Skeletal muscle tissue (tissue), 3 donors: ENCODE measurements at regions not wholly inside any gene's neighbourhood (a gene's known extent, or its start where the extent isn't known, plus 50 kb on each side); places are given as distances from the start of the nearest gene placed in this dataset.
"Not testable (repeated sequence)": the region's sequence is repeated elsewhere in the genome, so short reads cannot be mapped to it uniquely, and the experiment has no call there.

Experiments
- H3K27ac ChIP-seq: one replicate; pipeline ENCODE4 v1.7.0; 2013; ENCODE audit warnings: mild to moderate bottlenecking, low read depth, low read length, inconsistent platforms
- H3K27me3 ChIP-seq, 3 donors: one replicate each; pipeline ENCODE4 v1.7.0; 2013; ENCODE audit warnings: low read length in 3 of 3; ENCODE audit not compliant: control insufficient read depth in 3 of 3, insufficient read depth in 3 of 3
- H3K36me3 ChIP-seq, 3 donors: one replicate each; pipeline ENCODE4 v1.7.0; 2013; ENCODE audit warnings: low read length in 3 of 3; ENCODE audit not compliant: control insufficient read depth in 3 of 3, insufficient read depth in 3 of 3
- H3K4me1 ChIP-seq, 3 donors: one replicate each; pipeline ENCODE4 v1.7.0; 2013; ENCODE audit warnings: low read length in 3 of 3, mild to moderate bottlenecking in 3 of 3; ENCODE audit not compliant: control insufficient read depth in 3 of 3, insufficient read depth in 3 of 3
- H3K4me3 ChIP-seq, 3 donors: one replicate each; pipeline ENCODE4 v1.7.0; 2013; ENCODE audit warnings: low read length in 3 of 3
- H3K9ac ChIP-seq, 3 donors: one replicate each; pipeline ENCODE4 v1.7.0; 2013; ENCODE audit warnings: low read length in 3 of 3, mild to moderate bottlenecking in 3 of 3, moderate library complexity in 2 of 3, low read depth in 1 of 3
- H3K9me3 ChIP-seq, 3 donors: one replicate each; pipeline ENCODE4 v1.7.0; 2013; ENCODE audit warnings: low read length in 3 of 3; ENCODE audit not compliant: control insufficient read depth in 3 of 3
- donor health status: Osteomylitis.

- H3K36me3 ChIP-seq: no peaks in the 10 kb centered on the region
- H3K27ac ChIP-seq: no peak overlapping the region
- H3K27me3 ChIP-seq: no peaks in the 10 kb centered on the region
- peaks cover 0 to 2% (median 0%) of the 10 kb centered on the region in 3 donors for H3K9me3 ChIP-seq
- no peak overlapping the region for H3K4me3 ChIP-seq
- H3K9ac ChIP-seq: no peak overlapping the region
- no peaks in the 10 kb centered on the region for H3K4me1 ChIP-seq
These were observed 574.6 kb downstream of the VGLL3 start for GRCh38 chr3:86416334-86416733.

DNA sequence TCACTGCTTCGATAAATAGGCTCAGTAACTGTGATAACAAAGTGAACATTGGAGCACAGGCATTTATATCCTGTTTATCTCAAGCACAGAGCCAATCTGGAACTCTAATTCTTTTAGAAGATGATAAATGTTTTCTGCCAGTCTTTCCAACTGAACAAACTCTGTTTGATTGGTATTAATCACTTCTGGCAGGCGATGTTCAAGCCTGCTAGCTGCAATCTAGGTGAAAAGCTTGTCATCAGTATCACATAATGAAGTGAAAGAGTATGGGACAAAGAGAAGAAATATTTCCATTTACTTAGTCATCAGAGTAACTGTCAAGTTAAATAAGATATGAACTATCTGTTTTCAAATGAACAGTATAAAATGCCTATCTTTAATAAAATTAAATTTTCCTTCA, 577.3 kb downstream of the VGLL3 start:
- Histone ChIP-seq H3K9ac (no peak overlapping the region), H3K4me3 (no peak overlapping the region), H3K4me1 (no peaks in the 10 kb centered on the region), H3K9me3 (no peaks in the 10 kb centered on the region), H3K27ac (no peak overlapping the region), H3K36me3 (no peaks in the 10 kb centered on the region), H3K27me3 (no peaks in the 10 kb centered on the region)

DNA sequence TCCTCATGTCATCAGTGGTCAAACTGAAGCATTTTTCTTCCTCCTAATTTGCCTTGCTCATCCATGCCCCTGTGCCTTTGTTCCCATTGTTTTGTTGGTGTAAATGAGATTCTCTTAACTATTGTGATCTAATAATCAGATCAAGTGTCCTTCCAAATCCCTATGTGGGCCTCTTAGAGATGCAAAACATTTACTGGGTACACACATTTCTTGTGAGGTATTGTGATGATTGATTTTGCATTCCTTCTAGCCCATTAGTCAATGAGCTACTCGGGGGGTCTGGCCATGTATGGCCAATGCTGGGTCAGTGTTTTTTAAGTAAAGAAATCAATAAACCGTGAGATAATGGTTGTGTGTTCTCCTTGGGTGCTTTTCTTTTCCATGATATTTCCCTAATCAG, 580.4 kb downstream of the VGLL3 start:
- no peaks in the 10 kb centered on the region for H3K4me1 ChIP-seq
- H3K4me3 ChIP-seq: no peak overlapping the region
- H3K27me3 ChIP-seq: no peaks in the 10 kb centered on the region
- H3K9me3 ChIP-seq: no peaks in the 10 kb centered on the region
- no peaks in the 10 kb centered on the region for H3K36me3 ChIP-seq
- no peak overlapping the region for H3K27ac ChIP-seq
- H3K9ac ChIP-seq: no peak overlapping the region

GRCh38 chr3:86389759-86390158, 601.2 kb downstream of the VGLL3 start:
- H3K27ac ChIP-seq, H3K4me1 ChIP-seq, H3K27me3 ChIP-seq, H3K4me3 ChIP-seq, H3K9ac ChIP-seq, H3K9me3 ChIP-seq, H3K36me3 ChIP-seq: not testable (repeated sequence)

GRCh38 chr3:86388820-86389219, 602.1 kb downstream of the VGLL3 start:
- no peak overlapping the region for H3K9ac ChIP-seq
- H3K27ac ChIP-seq: no peak overlapping the region
- H3K36me3 ChIP-seq: no peaks in the 10 kb centered on the region
- no peaks in the 10 kb centered on the region for H3K9me3 ChIP-seq
- H3K4me3 ChIP-seq: no peak overlapping the region
- no peaks in the 10 kb centered on the region for H3K27me3 ChIP-seq
- no peaks in the 10 kb centered on the region for H3K4me1 ChIP-seq

GRCh38 chr3:86382556-86382955, 608.4 kb downstream of the VGLL3 start:
- no peak overlapping the region for H3K4me3 ChIP-seq
- H3K4me1 ChIP-seq: no peaks in the 10 kb centered on the region
- no peaks in the 10 kb centered on the region for H3K27me3 ChIP-seq
- no peak overlapping the region for H3K27ac ChIP-seq
- no peaks in the 10 kb centered on the region for H3K36me3 ChIP-seq
- no peaks in the 10 kb centered on the region for H3K9me3 ChIP-seq
- H3K9ac ChIP-seq: no peak overlapping the region

DNA sequence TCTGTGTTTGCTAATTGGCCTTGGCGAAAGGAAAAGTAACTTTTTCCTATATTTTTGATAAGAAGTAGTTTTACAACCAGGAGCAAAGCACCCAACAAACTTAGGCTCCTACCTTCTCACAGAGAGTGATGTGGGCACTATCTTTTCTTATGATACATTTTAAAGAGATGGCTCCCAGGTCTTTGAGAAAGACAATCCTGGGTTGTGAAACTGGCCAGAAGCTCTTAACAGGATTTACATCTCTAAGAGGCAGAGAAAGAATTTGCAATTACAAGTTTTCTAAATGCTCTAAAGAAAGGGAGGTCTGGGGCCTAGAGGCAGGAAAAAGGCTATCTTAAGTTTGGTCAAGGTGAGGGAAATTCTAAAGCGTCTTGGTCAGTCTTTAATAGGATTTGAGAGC, 609.7 kb downstream of the VGLL3 start:
- H3K36me3 ChIP-seq: no peaks in the 10 kb centered on the region
- H3K4me1 ChIP-seq: no peaks in the 10 kb centered on the region
- H3K9me3 ChIP-seq: no peaks in the 10 kb centered on the region
- no peak overlapping the region for H3K9ac ChIP-seq
- H3K4me3 ChIP-seq: no peak overlapping the region
- H3K27me3 ChIP-seq: no peaks in the 10 kb centered on the region
- H3K27ac ChIP-seq: no peak overlapping the region

- Histone ChIP-seq H3K9me3 (no peaks in the 10 kb centered on the region), H3K36me3 (no peaks in the 10 kb centered on the region), H3K27me3 (no peaks in the 10 kb centered on the region), H3K9ac (no peak overlapping the region), H3K4me3 (no peak overlapping the region), H3K4me1 (no peaks in the 10 kb centered on the region), H3K27ac (no peak overlapping the region)
These were observed 611.7 kb downstream of the VGLL3 start for GRCh38 chr3:86379280-86379679.

DNA sequence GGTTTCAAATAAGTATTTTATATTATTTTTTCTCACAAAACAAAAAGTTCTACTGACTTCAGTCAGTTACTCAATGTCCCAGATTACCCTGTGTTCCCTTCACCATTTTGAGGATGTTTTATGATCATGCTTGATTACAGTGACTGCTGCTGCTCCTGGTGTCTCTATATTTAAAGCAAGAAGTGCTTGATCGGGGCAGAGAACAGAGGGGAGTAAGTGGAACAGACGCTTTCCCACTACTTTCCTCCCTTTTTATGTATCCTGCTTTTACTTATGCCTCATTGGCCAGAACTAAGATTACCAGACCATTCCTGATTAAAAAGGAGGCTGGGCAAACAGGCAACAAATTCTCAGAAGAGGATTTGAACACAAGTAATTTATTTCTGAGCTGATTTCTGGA, 612.1 kb downstream of the VGLL3 start:
- no peak overlapping the region for H3K27ac ChIP-seq

DNA sequence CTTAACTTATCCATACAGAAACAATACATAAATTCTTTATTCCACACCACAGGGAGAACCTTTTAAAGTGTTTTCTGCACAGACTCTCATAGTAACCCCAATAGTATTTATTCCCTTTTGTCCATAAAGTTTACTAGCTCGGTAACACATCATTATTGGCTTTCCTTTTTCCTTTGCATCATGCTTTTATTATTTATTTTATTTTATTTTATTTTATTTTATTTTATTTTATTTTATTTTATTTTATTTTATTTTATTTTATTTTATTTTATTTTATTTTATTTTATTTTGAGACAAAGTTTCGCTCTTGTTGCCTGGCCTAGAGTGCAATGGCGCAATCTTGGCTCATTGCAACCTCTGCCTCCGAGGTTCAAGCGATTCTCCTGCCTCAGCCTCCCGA, 655.4 kb downstream of the VGLL3 start:
- not testable (repeated sequence) for H3K36me3 ChIP-seq, H3K27ac ChIP-seq, H3K27me3 ChIP-seq, H3K4me3 ChIP-seq, H3K9me3 ChIP-seq, H3K4me1 ChIP-seq, H3K9ac ChIP-seq

More for the DNA sequence above, 612.1 kb downstream of the VGLL3 start:
- no peaks in the 10 kb centered on the region for H3K27me3 ChIP-seq
- H3K9me3 ChIP-seq: no peaks in the 10 kb centered on the region
- no peak overlapping the region for H3K4me3 ChIP-seq
- H3K4me1 ChIP-seq: no peaks in the 10 kb centered on the region
- H3K36me3 ChIP-seq: no peaks in the 10 kb centered on the region
- H3K9ac ChIP-seq: no peak overlapping the region

DNA sequence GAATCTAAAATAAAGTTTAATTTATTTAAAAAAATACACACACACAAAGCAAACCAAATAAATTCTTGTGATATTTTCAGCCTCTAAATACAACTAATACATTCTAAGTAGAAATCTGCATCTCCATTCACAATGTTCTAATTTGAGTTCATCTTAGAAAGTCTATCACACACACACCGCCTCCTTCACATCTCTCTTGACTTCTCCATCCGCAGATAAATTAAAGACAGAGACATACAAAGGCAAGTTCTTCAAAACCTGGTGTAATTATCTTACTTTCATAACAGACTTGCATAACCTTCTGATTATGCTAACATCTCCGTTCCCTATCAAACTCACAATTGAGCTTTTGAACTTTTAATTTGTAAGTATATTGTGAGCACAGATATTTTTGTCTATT, 657.3 kb downstream of the VGLL3 start:
- H3K27me3 ChIP-seq: no peaks in the 10 kb centered on the region
- no peak overlapping the region for H3K9ac ChIP-seq
- no peak overlapping the region for H3K27ac ChIP-seq
- H3K4me1 ChIP-seq: no peaks in the 10 kb centered on the region
- H3K9me3 ChIP-seq: no peaks in the 10 kb centered on the region
- H3K36me3 ChIP-seq: no peaks in the 10 kb centered on the region
- H3K4me3 ChIP-seq: no peak overlapping the region
